ENCODE measurements at regions not wholly inside any gene's neighbourhood (a gene's known extent, or its start where the extent isn't known, plus 50 kb on each side); places are given as distances from the start of the nearest gene placed in this dataset.

DNA sequence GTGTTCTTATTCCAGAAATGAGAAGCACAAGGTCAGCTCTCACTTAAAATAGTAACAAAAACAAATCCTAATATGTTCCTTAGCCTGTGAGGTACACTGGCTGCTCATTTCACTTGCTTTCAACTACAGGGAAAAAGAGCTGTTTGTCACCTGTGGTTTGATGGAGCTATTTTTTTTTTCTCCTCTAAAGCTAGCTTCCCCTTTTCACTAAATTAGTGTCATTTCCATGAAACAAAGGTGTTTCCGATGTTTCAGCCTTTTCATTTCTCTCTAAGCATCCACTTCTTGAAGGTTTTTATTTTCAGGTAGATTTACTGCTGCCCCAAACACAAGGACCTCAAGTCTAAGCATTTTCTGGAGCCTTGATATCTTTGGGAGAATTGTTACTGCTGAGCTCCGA lies 148.6 kb downstream of the RBMX2 start:
- Histone ChIP-seq H3K27ac (no peak overlapping the region), H3K4me3 (no peak overlapping the region), H3K36me3 (replicated peaks in 1 of 2; ENCODE audit: insufficient read depth in 1 of 2, low read depth in 2 of 2) (no peaks in the 10 kb centered on the region), H3K27me3 (no peaks in the 10 kb centered on the region), H3K9me3 (no peaks in the 10 kb centered on the region), H3K4me1 (no peaks in the 10 kb centered on the region)
- WGBS, 2 donors: 66 to 74% methylated on average over 2 of the region's 2 CpGs
- TF ChIP-seq POLR2A (IDR thresholded peaks at IDR 0.05): no peak
- TF ChIP-seq, protein P1, sequence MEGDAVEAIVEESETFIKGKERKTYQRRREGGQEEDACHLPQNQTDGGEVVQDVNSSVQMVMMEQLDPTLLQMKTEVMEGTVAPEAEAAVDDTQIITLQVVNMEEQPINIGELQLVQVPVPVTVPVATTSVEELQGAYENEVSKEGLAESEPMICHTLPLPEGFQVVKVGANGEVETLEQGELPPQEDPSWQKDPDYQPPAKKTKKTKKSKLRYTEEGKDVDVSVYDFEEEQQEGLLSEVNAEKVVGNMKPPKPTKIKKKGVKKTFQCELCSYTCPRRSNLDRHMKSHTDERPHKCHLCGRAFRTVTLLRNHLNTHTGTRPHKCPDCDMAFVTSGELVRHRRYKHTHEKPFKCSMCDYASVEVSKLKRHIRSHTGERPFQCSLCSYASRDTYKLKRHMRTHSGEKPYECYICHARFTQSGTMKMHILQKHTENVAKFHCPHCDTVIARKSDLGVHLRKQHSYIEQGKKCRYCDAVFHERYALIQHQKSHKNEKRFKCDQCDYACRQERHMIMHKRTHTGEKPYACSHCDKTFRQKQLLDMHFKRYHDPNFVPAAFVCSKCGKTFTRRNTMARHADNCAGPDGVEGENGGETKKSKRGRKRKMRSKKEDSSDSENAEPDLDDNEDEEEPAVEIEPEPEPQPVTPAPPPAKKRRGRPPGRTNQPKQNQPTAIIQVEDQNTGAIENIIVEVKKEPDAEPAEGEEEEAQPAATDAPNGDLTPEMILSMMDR (IDR thresholded peaks at IDR 0.05): no peak
- DNase-seq (no peak), ATAC-seq (no peak)
- intact Hi-C loops (cut with DNase I): no loop called here

DNA sequence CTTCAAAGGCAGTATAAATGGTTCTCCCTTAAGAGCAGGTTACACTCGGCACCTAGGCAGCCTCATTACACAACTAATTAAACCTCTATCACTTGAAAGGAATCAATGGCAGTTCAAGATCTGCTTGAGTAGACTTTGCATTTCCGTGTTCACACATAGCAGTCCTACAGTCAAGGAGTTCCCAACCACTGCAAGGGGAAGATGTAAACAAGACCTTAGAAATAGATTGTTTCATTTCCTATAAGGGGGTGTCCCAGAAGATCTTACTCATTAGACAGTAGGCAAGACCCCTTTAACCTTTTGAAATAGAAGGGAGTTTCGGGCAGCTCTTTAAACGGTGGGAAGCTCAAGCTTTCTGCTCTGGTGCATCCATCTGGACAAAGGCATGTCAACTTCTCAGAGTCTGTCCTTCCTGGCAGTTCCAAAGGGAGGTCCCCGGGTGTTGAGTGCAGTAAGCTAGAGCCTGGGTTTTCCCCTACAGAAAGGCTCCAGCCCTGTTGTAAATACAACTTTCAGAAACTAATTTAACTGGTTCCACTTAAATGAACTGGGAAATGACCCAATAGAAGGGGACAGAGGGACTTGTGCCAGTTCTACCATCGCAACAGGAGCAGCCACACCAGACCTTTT lies 150.8 kb downstream of the RBMX2 start:
- WGBS, 2 donors: 71 to 74% methylated on average over 6 of the region's 6 CpGs
- H3K9me3 ChIP-seq: no peaks in the 10 kb centered on the region
- ATAC-seq: no peak

DNA sequence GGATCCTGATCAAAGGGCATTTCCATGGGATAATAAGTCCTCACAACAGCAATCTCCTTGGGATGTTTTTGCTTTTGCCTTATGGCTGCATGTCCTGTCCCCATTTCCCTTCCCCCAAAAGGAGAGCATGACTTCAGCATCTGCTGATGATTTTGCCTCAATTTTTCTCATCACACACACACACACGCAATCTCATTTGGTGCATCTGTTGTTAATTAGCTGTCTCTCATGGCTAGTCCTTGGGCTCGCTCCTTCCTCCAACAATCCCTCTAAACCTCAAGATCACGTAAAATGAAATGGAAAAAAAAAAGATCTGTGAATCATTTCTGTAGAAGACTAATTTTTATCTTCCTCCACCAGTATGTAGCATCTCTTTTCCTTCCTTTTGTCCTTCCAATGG lies 153.6 kb downstream of the RBMX2 start:
- H3K27me3 ChIP-seq: no peaks in the 10 kb centered on the region
- H3K9me3 ChIP-seq: no peaks in the 10 kb centered on the region
- intact Hi-C loops (cut with DNase I): no loop called here
- no peak overlapping the region for H3K4me3 ChIP-seq
- ATAC-seq: no peak
- H3K4me1 ChIP-seq: no peaks in the 10 kb centered on the region
- no peak overlapping the region for H3K27ac ChIP-seq
- DNase-seq: no peak
- WGBS, 2 donors: 84 to 89% methylated on average over 3 of the region's 3 CpGs
- TF ChIP-seq, protein P1 (IDR thresholded peaks at IDR 0.05): no peak
- no peak for TF ChIP-seq POLR2A (IDR thresholded peaks at IDR 0.05)
- H3K36me3 ChIP-seq (replicated peaks in 1 of 2; ENCODE audit: insufficient read depth in 1 of 2, low read depth in 2 of 2): no peaks in the 10 kb centered on the region

More for the DNA sequence above, 150.8 kb downstream of the RBMX2 start:
- H3K27ac ChIP-seq: no peak overlapping the region
- no peaks in the 10 kb centered on the region for H3K27me3 ChIP-seq
- no peak overlapping the region for H3K4me3 ChIP-seq
- no peaks in the 10 kb centered on the region for H3K4me1 ChIP-seq
- DNase-seq: no peak
- intact Hi-C loops (cut with DNase I): no loop called here
- H3K36me3 ChIP-seq (replicated peaks in 1 of 2; ENCODE audit: insufficient read depth in 1 of 2, low read depth in 2 of 2): no peaks in the 10 kb centered on the region
- TF ChIP-seq, protein P1 (IDR thresholded peaks at IDR 0.05): no peak
- TF ChIP-seq POLR2A (IDR thresholded peaks at IDR 0.05): no peak

DNA sequence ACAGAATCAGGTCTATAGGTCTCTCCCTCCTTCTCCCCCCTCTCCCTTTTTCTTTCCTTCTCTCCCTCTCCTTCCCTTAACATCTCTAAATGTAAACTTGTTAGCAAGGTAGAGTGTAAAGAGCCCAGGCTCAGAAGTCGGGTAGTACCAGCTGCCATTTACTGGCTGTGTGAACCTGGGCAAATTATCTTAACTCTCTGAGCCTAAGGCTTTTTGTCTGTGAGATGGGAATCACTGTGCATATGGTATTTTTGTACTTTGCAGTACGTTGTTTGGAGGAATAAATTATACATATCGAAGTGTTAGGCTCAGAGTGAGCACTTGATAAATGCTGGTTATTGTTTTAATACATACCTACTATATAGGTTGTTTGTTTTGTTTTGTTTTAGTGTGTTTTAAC lies 154.0 kb downstream of the RBMX2 start:
- Histone ChIP-seq H3K4me1 (no peaks in the 10 kb centered on the region), H3K36me3 (replicated peaks in 1 of 2; ENCODE audit: insufficient read depth in 1 of 2, low read depth in 2 of 2) (no peaks in the 10 kb centered on the region), H3K9me3 (no peaks in the 10 kb centered on the region), H3K4me3 (no peak overlapping the region), H3K27me3 (no peaks in the 10 kb centered on the region), H3K27ac (no peak overlapping the region)
- 32 to 47% methylated on average over 3 of the region's 3 CpGs for WGBS, 2 donors
- TF ChIP-seq, protein P1 (IDR thresholded peaks at IDR 0.05): no peak
- no peak for TF ChIP-seq POLR2A (IDR thresholded peaks at IDR 0.05)
- intact Hi-C loops (cut with DNase I): no loop called here
- DNase-seq (no peak), ATAC-seq (no peak)

DNA sequence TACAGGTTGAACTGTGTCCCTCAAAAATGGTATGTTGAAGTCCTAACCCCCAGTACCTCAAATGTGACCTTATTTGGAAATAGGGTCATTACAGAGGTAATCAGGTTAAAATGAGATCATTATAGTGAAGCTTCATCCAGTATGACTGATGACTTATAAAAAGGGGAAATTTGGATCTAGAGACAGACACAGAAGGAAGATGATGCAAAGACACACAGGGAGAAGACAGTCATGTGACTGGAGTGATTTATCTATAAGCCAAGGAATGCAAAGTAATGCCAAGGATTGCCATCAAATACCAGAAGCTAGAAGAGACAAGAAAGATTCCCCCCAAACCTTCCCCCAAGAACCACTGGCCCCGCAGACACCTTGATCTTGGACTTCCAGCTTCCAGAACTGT lies 155.2 kb downstream of the RBMX2 start:
- Histone ChIP-seq H3K4me1 (no peaks in the 10 kb centered on the region), H3K36me3 (replicated peaks in 1 of 2; ENCODE audit: insufficient read depth in 1 of 2, low read depth in 2 of 2) (no peaks in the 10 kb centered on the region), H3K9me3 (no peaks in the 10 kb centered on the region), H3K27ac (no peak overlapping the region), H3K4me3 (no peak overlapping the region), H3K27me3 (no peaks in the 10 kb centered on the region)
- TF ChIP-seq, protein P1 (IDR thresholded peaks at IDR 0.05): no peak
- no peak for TF ChIP-seq POLR2A (IDR thresholded peaks at IDR 0.05)
- intact Hi-C loops (cut with DNase I): no loop called here
- no peak for DNase-seq
- 56 to 63% methylated on average over 1 of the region's 1 CpG for WGBS, 2 donors
- no peak for ATAC-seq
